SHP77 treated with DMSO at 0.1 percent for 48 hours (cell line): ENCODE measurements at regions not wholly inside any gene's neighbourhood (a gene's known extent, or its start where the extent isn't known, plus 50 kb on each side); places are given as distances from the start of the nearest gene placed in this dataset.
"Not testable (repeated sequence)": the region's sequence is repeated elsewhere in the genome, so short reads cannot be mapped to it uniquely, and the experiment has no call there.

Experiments
- DNase-seq: peaks from one replicate; lab custom pipeline; 2025; lab: John Stamatoyannopoulos, UW

DNA sequence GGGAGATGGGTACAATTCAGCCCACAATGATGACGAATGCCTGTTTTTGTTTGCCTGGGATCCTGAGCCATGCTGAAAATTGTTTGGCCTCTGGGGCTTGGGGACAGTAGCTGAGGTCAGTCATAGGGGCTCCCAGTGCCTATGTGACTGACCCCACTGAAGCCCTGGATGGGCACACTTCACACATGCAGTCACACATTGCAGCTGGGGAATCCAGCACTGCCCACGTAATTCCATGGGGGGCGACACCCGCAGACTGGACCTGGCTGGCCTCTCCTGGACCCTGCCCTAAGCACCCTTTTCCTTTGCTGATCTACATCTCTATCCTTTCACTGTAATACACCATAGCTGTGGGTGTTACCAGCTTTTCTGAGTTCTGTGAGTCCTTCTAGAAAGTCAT, 295.2 kb upstream of the HS6ST1 start:
- DNase-seq: no peak

- DNase-seq: not testable (repeated sequence)
These were observed 296.2 kb upstream of the HS6ST1 start for GRCh38 chr2:128614907-128615306.

DNA sequence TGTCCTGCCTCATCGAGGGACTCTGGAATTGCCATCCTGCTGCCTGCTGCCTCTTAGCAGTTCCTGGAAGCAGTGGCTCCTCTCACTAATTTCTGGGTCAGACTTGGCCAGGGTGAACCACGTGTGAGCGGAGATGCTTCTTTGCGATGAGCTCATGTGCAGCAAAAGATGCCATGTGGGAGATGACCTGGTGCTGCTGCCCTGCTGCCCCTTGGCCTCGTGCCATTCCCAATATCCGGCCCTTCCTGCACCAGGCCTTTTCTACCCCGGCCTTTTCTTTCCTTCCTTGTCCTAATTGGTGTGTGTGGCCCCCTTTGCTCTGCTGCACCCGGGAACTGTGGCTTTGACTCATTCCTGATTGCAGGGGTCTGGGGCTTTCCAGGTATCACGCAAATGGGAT, 296.9 kb upstream of the HS6ST1 start:
- DNase-seq: no peak

- DNase-seq: no peak
These were observed 298.4 kb upstream of the HS6ST1 start for GRCh38 chr2:128617029-128617590.

GRCh38 chr2:128617661-128618060, 299.0 kb upstream of the HS6ST1 start:
- no peak for DNase-seq

- no peak for DNase-seq
These were observed 300.0 kb upstream of the HS6ST1 start for GRCh38 chr2:128618642-128619041.

- no peak for DNase-seq
These were observed 301.0 kb upstream of the HS6ST1 start for GRCh38 chr2:128619471-128620325.

- DNase-seq: no peak
These were observed 302.4 kb upstream of the HS6ST1 start for GRCh38 chr2:128621074-128621473.

DNA sequence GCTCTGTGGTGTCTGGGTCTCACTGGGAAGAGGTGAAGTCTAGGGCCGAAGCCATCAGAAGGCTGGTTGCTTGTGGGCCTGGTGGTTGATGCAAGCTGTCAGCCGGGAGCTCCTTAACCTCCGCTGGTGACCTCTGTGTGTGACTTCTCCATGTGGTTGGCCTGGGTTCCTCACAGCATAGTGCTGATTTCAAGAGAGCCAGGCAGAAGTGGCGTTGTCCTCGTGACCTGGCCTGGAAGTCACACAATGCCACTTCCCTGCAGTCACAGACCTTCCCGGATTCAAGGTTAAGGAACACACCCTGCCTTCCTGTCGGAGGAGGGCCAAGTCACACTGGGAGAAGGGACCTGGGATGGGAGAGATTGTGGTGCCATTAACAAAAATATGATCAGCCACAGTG, 303.7 kb upstream of the HS6ST1 start:
- DNase-seq: no peak

DNA sequence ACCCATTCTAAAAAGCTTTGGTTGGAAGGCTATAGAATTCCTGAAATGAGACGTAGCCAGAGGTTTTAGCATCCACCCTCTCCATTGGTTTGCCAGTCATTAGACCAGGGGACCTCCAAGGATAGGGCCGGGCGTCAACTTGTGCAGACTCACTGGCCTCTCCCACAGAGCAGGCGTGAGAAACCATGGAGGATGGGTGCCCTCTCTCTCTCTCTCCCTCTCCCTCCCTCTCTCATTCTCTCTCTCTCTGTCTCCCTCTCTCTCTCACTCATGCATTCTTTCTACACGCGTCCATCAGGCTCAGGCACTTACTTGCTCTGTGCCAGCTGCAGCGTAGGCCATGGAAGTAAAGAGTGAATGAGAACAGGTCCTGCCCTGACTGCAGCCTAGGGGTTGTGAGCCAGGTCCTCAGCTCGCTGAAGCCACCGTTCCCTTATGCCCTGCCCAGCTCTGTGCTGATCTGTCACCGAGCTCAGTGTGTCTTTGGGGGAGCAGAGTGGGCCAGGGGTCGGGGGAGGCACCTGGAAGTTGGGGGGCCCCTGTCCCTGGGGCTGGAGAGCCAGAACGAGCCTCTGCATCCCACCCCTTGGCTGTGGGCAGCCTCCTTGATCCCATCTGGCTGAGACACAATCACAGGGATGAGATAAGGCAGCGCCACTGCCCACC, 304.4 kb upstream of the HS6ST1 start:
- no peak for DNase-seq

- no peak for DNase-seq
These were observed 305.4 kb upstream of the HS6ST1 start for GRCh38 chr2:128623776-128624761.

DNA sequence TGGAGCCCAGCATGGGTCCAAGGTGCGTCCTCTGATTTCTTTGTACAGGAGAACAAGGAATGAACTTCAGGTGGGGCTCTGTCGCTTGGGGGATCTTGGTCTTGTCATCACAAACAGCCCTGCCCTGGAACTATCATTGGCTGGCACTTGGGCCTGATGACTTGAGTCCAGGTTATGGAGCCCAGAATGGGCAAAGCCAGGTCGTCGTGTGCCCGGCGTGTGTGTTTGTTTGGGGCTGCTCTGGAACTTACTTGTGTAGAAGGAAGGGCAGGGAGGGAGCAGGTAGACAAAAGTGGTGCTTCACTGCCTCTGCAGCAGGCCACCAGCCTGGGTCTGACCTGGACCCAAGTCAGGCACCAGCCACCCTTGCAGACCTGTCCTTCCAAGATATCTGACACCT, 306.3 kb upstream of the HS6ST1 start:
- no peak for DNase-seq

DNA sequence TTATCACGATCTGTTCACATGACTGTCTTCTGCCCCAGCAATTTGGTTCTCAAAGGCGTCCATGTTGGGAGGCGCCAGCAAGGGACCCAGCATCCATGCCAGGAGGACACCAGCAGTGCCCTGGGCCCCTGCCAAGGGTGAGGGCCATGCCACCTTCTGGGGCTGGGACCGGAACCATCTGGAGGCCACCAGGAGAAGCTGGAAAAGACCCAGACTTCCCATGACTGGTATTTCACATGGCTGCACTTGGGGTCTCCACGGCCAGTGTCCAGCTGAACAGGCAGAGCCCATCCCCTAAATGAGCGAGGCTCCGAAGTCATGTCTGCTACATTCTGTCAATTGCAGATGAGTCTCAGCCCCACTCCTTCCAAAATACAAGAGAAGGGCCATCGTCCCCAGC, 306.8 kb upstream of the HS6ST1 start:
- DNase-seq: no peak

- no peak for DNase-seq
These were observed 307.5 kb upstream of the HS6ST1 start for GRCh38 chr2:128625963-128626759.

DNA sequence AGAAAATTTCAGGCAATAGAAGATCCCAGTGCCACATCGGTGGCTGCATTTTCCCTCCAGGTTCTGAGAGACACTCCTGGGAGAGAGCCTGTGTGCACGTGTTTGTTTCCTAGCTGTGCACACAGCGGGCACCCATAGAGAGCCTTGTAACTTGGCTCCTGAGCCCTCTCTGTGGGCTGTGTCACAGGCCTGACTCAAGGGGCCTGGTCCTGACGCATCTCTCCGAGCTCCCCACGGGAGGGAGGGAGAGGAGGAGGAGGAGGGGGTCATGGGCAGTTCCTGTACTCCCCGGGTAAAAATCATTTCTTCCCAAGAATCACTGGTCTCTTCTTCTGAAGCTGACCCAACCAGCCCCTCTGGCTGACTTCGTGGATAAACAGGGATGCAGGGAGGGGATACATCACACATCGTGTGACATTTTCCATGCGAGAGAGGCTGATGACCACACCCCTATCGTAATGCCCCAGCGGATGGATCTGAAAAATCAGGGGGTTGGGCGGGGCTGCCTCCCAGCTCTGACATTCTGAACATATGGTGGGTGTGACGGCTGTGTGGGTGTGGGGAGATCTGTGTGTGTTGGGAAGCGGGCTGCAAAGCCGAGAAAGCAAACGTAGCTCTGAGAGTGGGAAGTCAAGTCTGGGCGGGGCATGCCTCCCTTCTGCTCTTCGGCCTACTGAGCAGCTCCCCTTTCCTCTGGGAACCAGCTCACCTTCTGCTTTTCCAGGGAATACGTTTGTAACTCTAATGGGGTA, 308.3 kb upstream of the HS6ST1 start:
- no peak for DNase-seq

GRCh38 chr2:128628206-128628605, 309.5 kb upstream of the HS6ST1 start:
- DNase-seq: no peak

- no peak for DNase-seq
These were observed 310.3 kb upstream of the HS6ST1 start for GRCh38 chr2:128628996-128629395.

GRCh38 chr2:128630974-128631697, 312.5 kb upstream of the HS6ST1 start:
- no peak for DNase-seq

DNA sequence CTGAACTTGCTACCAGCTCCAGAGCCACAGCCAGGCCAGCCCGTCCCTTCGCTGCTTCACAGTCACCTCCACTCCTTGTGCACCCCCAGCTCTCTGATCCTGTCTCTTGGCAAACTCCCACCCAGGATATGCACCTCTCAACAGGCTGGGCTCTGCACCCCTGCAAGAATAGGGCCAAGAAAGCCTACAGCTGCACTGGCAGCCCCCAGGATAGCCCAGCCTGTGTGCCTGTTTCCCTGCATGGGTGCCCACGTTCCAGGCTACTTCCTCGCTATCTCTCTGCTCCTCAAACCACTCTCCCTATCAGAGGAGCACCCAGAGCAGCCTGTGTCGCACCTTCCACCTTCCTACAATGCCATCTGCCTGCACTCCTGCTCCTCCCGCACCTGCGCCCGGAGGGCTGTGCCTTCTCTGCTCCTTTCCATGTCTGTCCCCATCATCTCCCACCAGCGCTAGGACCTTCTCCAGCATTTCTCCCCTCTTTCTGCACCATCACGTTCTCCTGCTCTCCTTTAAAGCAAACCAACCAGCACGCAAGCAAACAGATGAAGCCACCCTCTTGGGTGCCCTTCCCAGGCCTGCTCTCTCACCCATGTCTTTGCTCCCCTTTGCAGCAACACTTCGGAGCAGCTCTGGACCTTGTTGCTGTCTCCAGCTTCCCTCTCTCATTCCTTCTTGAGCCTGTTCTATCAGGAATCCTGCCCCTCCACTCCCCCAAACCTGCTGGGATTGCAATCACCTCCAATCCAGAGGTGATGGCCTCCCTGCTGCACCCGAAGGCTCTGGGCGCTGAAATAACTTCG, 313.2 kb upstream of the HS6ST1 start:
- DNase-seq: no peak
